NK-92 treated with Interleukin-12 subunit alpha and Interleukin-12 subunit beta, amount 100 ng/mL, for 24 hours (cell line): ENCODE measurements at regions not wholly inside any gene's neighbourhood (a gene's known extent, or its start where the extent isn't known, plus 50 kb on each side); places are given as distances from the start of the nearest gene placed in this dataset.

ENCODE experiments used
- DNase-seq: peaks from one replicate; lab custom pipeline; 2025; lab: John Stamatoyannopoulos, UW

DNA sequence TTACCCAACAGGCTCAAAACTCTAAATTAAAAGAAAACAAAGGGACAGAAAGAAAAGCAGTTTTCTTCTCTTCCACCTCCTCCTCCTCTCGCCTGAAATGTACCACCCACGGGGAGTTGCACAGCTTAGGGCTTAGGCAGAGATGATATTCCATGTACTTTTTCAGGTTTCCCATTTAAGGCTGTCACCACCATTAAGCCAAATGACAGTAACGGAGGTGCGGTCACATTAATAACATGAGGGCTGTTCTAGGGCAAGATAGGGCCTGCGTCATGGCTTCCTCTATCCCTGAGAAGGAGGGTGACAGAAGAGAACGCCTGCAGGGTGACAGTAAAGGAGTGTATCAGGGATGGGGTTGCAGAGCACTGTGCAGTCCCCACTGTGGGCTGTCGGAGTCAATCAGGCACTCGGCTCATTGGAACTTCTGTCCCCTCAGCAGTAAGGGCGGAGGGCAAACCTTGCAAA, 51.7 kb upstream of the TJP1 start:
- DNase-seq, result no peak

DNA sequence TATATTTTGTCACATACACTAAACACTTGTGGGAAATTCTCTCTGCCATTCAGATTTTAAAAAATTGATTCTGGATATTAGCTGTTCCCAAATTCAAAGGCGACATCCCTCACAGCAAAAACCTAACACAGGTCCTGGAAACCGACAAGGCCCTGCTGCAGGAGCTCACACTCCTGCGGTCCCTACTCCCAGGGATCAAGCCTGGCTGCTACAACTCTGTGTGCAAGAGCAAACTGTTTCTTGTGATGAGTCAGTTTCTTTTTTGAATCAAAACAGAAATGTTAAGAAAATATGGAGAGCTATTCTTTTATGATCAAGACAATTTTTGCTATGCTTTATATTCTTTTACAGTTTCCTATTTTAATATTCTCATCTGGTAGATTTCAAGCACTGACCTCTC, 51.0 kb upstream of the TJP1 start:
- DNase-seq, result no peak

DNA sequence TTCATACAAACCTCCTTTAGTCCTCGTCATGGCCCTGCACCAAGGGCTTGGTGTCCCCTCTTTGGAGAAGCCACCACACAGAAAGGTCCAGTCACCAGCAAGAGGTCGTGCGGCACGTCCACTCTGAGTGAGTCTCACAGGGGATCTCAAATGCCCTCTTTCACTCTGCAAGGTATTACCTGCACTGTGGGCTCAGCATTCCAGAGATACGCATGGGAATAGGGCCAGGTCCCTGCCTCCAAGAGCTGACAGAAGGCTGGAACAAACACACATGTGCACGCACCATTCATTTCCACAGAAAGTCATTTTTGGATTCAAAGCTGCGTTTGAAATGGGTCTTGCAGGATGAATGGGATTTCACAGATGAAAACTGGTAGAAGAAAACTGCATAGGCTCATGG, 50.4 kb upstream of the TJP1 start:
- no peak for DNase-seq
